BJ (cell line): ENCODE measurements at regions not wholly inside any gene's neighbourhood (a gene's known extent, or its start where the extent isn't known, plus 50 kb on each side); places are given as distances from the start of the nearest gene placed in this dataset.
"Not testable (repeated sequence)": the region's sequence is repeated elsewhere in the genome, so short reads cannot be mapped to it uniquely, and the experiment has no call there.

Experiments
- CTCF ChIA-PET: fragments of 350-600 bp; formaldehyde crosslinking; extraction: SDS; loops from one replicate; lab custom pipeline; 2021; ENCODE audit warnings: antibody characterized with exemption, inconsistent platforms; lab: Yijun Ruan, JAX
- POLR2A ChIA-PET: fragments of 300-600 bp; sonication (Branson Sonifier 250); formaldehyde crosslinking; extraction: SDS; loops from one replicate; lab custom pipeline; 2021; ENCODE audit warnings: antibody characterized with exemption; lab: Charles Lee
- DNase-seq: peaks from one replicate; pipeline ENCODE4 v3.0.0-alpha.2; 2011; ENCODE audit warnings: low read depth
- H3K27me3 ChIP-seq: 2 replicates; pipeline ENCODE4 v1.6.0; 2011; ENCODE audit warnings: low read length; ENCODE audit not compliant: control insufficient read depth, insufficient read depth
- H3K36me3 ChIP-seq: 2 replicates; pipeline ENCODE4 v1.5.1; 2011; ENCODE audit warnings: low read length; ENCODE audit not compliant: control insufficient read depth, insufficient read depth
- H3K4me3 ChIP-seq: 2 replicates; pipeline ENCODE4 v1.5.1; 2011; ENCODE audit warnings: low read depth, mild to moderate bottlenecking, control low read depth, low read length
- TF ChIP-seq, protein P1 (sequence below): IDR thresholded peaks from 2 replicates; pipeline ENCODE4 v1.5.1; 2011; ENCODE audit warnings: low read depth, mild to moderate bottlenecking, control low read depth, inconsistent platforms, low read length, moderate library complexity; ENCODE audit not compliant: insufficient read depth

DNA sequence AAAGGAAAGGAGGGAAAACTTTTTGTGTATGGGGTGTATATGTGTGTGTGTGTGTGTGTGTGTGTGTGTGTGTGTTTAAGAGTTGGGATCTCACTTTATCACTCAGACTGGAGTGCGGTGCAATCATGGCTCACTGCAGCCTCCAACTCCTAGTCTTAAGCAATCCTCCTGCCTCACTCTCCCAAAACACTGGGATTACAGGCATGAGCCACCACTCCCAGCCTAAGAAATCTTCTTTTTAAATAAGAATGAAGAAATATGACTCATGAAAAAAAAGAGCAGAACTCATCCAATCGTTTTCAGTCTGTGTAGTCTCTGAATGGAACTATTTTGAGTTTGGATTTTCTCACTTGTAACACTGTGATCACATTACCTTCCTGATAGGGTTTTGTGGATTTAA lies 601.5 kb downstream of the ACTL7B start:
- no peaks in the 10 kb centered on the region for H3K36me3 ChIP-seq
- ChIA-PET CTCF (interaction anchor here (0.7 kb wide), 2 partner anchors 18 to 770 kb away, joined by 3 to 4 read pairs; no protein-coding TSS in a partner anchor), POLR2A (no interaction called here)
- H3K27me3 ChIP-seq = no peaks in the 10 kb centered on the region
- no peak for DNase-seq
- no peak overlapping the region for H3K4me3 ChIP-seq
- TF ChIP-seq, protein P1, sequence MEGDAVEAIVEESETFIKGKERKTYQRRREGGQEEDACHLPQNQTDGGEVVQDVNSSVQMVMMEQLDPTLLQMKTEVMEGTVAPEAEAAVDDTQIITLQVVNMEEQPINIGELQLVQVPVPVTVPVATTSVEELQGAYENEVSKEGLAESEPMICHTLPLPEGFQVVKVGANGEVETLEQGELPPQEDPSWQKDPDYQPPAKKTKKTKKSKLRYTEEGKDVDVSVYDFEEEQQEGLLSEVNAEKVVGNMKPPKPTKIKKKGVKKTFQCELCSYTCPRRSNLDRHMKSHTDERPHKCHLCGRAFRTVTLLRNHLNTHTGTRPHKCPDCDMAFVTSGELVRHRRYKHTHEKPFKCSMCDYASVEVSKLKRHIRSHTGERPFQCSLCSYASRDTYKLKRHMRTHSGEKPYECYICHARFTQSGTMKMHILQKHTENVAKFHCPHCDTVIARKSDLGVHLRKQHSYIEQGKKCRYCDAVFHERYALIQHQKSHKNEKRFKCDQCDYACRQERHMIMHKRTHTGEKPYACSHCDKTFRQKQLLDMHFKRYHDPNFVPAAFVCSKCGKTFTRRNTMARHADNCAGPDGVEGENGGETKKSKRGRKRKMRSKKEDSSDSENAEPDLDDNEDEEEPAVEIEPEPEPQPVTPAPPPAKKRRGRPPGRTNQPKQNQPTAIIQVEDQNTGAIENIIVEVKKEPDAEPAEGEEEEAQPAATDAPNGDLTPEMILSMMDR = no peak

- POLR2A ChIA-PET, H3K36me3 ChIP-seq, CTCF ChIA-PET, H3K27me3 ChIP-seq, DNase-seq, H3K4me3 ChIP-seq: not testable (repeated sequence)
These were observed 608.4 kb downstream of the ACTL7B start for GRCh38 chr9:108247391-108247790.

DNA sequence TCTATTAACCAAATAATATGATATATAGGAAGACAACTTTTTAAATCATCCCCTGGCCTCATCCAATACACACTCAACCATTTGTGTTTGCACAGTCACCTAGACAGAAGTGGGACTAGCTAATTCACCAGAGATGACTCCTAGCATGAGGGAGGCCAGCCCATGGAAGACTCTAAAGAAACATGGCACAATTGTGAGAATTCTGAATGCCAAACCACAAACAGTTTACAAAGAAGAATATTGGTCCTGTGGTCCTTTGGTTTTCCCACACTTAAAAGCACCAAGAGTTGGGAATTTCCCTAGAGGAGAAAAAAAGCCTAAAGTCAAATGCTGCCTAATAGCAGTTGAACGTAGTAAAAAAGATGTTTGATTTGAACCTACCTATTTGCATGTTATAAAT lies 609.9 kb downstream of the ACTL7B start:
- ChIA-PET CTCF (interaction anchor here (1.4 kb wide), 1 partner anchor 10 kb away, joined by 4 read pairs; no protein-coding TSS in a partner anchor), POLR2A (no interaction called here)
- no peak for DNase-seq
- Histone ChIP-seq H3K4me3 (no peak overlapping the region), H3K36me3 (no peaks in the 10 kb centered on the region), H3K27me3 (no peaks in the 10 kb centered on the region)
- TF ChIP-seq, protein P1 = no peak

DNA sequence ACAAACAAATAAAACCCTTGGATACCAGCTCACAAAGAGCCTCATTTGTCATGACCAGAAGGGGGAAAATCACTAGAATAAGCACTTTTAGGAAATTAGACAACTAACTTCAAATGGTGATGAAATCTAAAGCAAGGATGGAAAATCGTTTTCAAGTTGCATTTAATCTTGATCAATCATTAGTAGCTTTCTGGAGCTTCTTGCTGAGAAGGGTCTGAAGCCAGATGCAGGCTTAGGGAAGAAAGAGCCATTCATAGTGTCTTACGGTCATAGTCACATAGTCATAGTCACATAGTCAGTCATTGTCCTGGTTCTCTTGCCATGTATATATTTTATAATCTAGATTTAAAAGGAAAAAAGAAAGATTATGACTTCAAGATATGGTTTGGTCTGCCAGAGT lies 610.5 kb downstream of the ACTL7B start:
- TF ChIP-seq, protein P1 = no peak
- POLR2A ChIA-PET = no interaction called here
- no peak for DNase-seq
- CTCF ChIA-PET = interaction anchor here (1.4 kb wide), 1 partner anchor 9 kb away, joined by 4 read pairs; no protein-coding TSS in a partner anchor
- Histone ChIP-seq H3K27me3 (no peaks in the 10 kb centered on the region), H3K36me3 (no peaks in the 10 kb centered on the region), H3K4me3 (no peak overlapping the region)

DNA sequence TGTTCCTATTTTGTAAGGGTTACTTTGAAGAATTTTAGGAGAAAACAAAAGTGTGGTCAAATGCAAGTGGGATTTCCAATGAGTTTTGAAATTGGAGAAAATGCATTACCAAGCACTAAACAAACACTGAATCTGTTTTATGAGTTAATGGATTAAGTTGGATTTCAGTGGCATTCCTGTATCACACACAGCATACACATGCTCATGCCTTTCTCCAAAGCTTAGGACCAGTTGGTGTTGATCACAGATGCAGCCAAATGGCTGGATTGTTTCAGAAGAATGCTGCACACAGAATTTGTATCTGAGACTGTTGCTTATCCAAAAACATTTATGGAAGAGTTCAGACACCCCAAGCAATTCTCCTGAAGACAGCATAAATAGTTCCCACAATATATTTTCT lies 611.1 kb downstream of the ACTL7B start:
- TF ChIP-seq, protein P1 = no peak
- ChIA-PET POLR2A (no interaction called here), CTCF (interaction anchor here (1.4 kb wide), 1 partner anchor 8 kb away, joined by 4 read pairs; no protein-coding TSS in a partner anchor)
- no peak overlapping the region for H3K4me3 ChIP-seq
- no peak for DNase-seq
- no peaks in the 10 kb centered on the region for H3K36me3 ChIP-seq
- no peaks in the 10 kb centered on the region for H3K27me3 ChIP-seq
